HEK293 (cell line): ENCODE measurements at regions not wholly inside any gene's neighbourhood (a gene's known extent, or its start where the extent isn't known, plus 50 kb on each side); places are given as distances from the start of the nearest gene placed in this dataset.

Experiments
- CTCF ChIA-PET: fragments of 350-600 bp; formaldehyde crosslinking; extraction: SDS; loops from one replicate; lab custom pipeline; 2021; ENCODE audit warnings: antibody characterized with exemption; lab: Yijun Ruan, JAX
- POLR2A ChIA-PET: fragments of 300-600 bp; formaldehyde crosslinking; extraction: SDS; loops from one replicate; lab custom pipeline; 2020; ENCODE audit warnings: antibody characterized with exemption, inconsistent platforms; lab: Yijun Ruan, JAX
- H3K27ac ChIP-seq: fragments of 200-500 bp; sonication (Bioruptor generic); 2 replicates; pipeline ENCODE4 v1.5.1; 2014; ENCODE audit warnings: low read depth, low read length, control low read depth, inconsistent platforms; ENCODE audit errors: extremely low read depth
- H3K36me3 ChIP-seq, 2 experiments: fragments of 200-500 bp in 1 of 2; sonication (Bioruptor generic) in 1 of 2; 1 replicate in 1 of 2; 2 replicates in 1 of 2; pipeline ENCODE4 v1.5.1; 2014 to 2017; ENCODE audit warnings: inconsistent platforms in 2 of 2, low read length in 2 of 2; ENCODE audit not compliant: control insufficient read depth in 2 of 2, insufficient read depth in 1 of 2
- H3K4me1 ChIP-seq: fragments of 200-500 bp; sonication (Bioruptor generic); 2 replicates; pipeline ENCODE4 v1.5.1; 2014; ENCODE audit warnings: mild to moderate bottlenecking, low read length, inconsistent platforms; ENCODE audit not compliant: control insufficient read depth, insufficient read depth
- H3K4me3 ChIP-seq: 2 replicates; pipeline ENCODE4 v1.5.1; 2011; ENCODE audit warnings: low read depth, mild to moderate bottlenecking, control low read depth, low read length, moderate library complexity
- H3K9me3 ChIP-seq: fragments of 200-500 bp; sonication (Bioruptor generic); 2 replicates; pipeline ENCODE4 v1.5.1; 2014; ENCODE audit warnings: low read depth, low read length, inconsistent platforms; ENCODE audit not compliant: control insufficient read depth, insufficient read depth
- FEZF1 ChIP-seq: fragments of 450-650 bp; formaldehyde crosslinking; IDR thresholded peaks from 2 replicates; pipeline ENCODE4 v1.5.1; 2016; ENCODE audit warnings: missing biosample characterization, missing genetic modification characterization
- INSM2 ChIP-seq: fragments of 450-650 bp; formaldehyde crosslinking; IDR thresholded peaks from 2 replicates; pipeline ENCODE4 v1.5.1; 2016; ENCODE audit warnings: missing biosample characterization, missing genetic modification characterization
- KLF16 ChIP-seq: fragments of 450-650 bp; formaldehyde crosslinking; IDR thresholded peaks from 2 replicates; pipeline ENCODE4 v1.5.1; 2017; ENCODE audit warnings: missing biosample characterization, missing genetic modification characterization
- MZF1 ChIP-seq: fragments of 450-650 bp; formaldehyde crosslinking; IDR thresholded peaks from 2 replicates; pipeline ENCODE4 v1.5.1; 2017; ENCODE audit warnings: missing biosample characterization, missing genetic modification characterization, borderline replicate concordance
- PBX3 ChIP-seq: sonication (generic); formaldehyde crosslinking; IDR thresholded peaks from 2 replicates; pipeline ENCODE4 v1.8.1; 2022; ENCODE audit warnings: mild to moderate bottlenecking, moderate library complexity, missing genetic modification reagents
- RBAK ChIP-seq: fragments of 450-650 bp; formaldehyde crosslinking; IDR thresholded peaks from 2 replicates; pipeline ENCODE4 v1.5.1; 2016; ENCODE audit warnings: missing biosample characterization, missing genetic modification characterization
- SP2 ChIP-seq: fragments of 450-650 bp; formaldehyde crosslinking; IDR thresholded peaks from 2 replicates; pipeline ENCODE4 v1.5.1; 2016; ENCODE audit warnings: missing biosample characterization, missing genetic modification characterization
- ZFP3 ChIP-seq: fragments of 450-650 bp; formaldehyde crosslinking; IDR thresholded peaks from 2 replicates; pipeline ENCODE4 v1.5.1; 2016; ENCODE audit warnings: low read depth, missing biosample characterization, missing genetic modification characterization
- ZFP41 ChIP-seq: fragments of 450-650 bp; formaldehyde crosslinking; IDR thresholded peaks from 2 replicates; pipeline ENCODE4 v1.5.1; 2016; ENCODE audit warnings: missing biosample characterization, missing genetic modification characterization, borderline replicate concordance
- ZNF155 ChIP-seq: fragments of 450-650 bp; formaldehyde crosslinking; IDR thresholded peaks from 2 replicates; pipeline ENCODE4 v1.5.1; 2016; ENCODE audit warnings: missing biosample characterization, missing genetic modification characterization
- ZNF202 ChIP-seq: fragments of 450-650 bp; formaldehyde crosslinking; IDR thresholded peaks from 2 replicates; pipeline ENCODE4 v1.5.1; 2016; ENCODE audit warnings: missing biosample characterization, missing genetic modification characterization, borderline replicate concordance
- ZNF24 ChIP-seq: fragments of 450-650 bp; formaldehyde crosslinking; IDR thresholded peaks from 2 replicates; pipeline ENCODE4 v1.5.1; 2016; ENCODE audit warnings: missing biosample characterization, missing genetic modification characterization
- ZNF302 ChIP-seq: fragments of 450-650 bp; formaldehyde crosslinking; IDR thresholded peaks from 2 replicates; pipeline ENCODE4 v1.5.1; 2016; ENCODE audit warnings: missing biosample characterization, missing genetic modification characterization, low read depth
- ZNF426 ChIP-seq: fragments of 450-650 bp; formaldehyde crosslinking; IDR thresholded peaks from 2 replicates; pipeline ENCODE4 v1.5.1; 2017; ENCODE audit warnings: missing biosample characterization, missing genetic modification characterization, mild to moderate bottlenecking, inconsistent platforms, moderate library complexity
- ZNF473 ChIP-seq: fragments of 450-650 bp; formaldehyde crosslinking; IDR thresholded peaks from 2 replicates; pipeline ENCODE4 v1.5.1; 2017; ENCODE audit warnings: missing biosample characterization, missing genetic modification characterization
- ZNF596 ChIP-seq: fragments of 450-650 bp; IDR thresholded peaks from 2 replicates; pipeline ENCODE4 v1.5.0; 2018; ENCODE audit warnings: missing biosample characterization, mild to moderate bottlenecking, missing genetic modification characterization, moderate library complexity
- ZNF785 ChIP-seq: fragments of 450-650 bp; formaldehyde crosslinking; IDR thresholded peaks from 2 replicates; pipeline ENCODE4 v1.5.1; 2016; ENCODE audit warnings: missing biosample characterization, missing genetic modification characterization
- ZNF830 ChIP-seq: fragments of 450-650 bp; IDR thresholded peaks from 2 replicates; pipeline ENCODE4 v1.5.0; 2018; ENCODE audit warnings: missing biosample characterization, missing genetic modification characterization, low read depth, mild to moderate bottlenecking, moderate library complexity
- TF ChIP-seq, protein P1 (sequence below): fragments of 450-650 bp; formaldehyde crosslinking; IDR thresholded peaks from 2 replicates; pipeline ENCODE4 v1.5.1; 2016; ENCODE audit warnings: missing biosample characterization, missing genetic modification characterization
- TF ChIP-seq, protein P2 (sequence below): fragments of 450-650 bp; formaldehyde crosslinking; IDR thresholded peaks from 2 replicates; pipeline ENCODE4 v1.5.0; 2017; ENCODE audit warnings: missing biosample characterization, missing genetic modification characterization, borderline replicate concordance

DNA sequence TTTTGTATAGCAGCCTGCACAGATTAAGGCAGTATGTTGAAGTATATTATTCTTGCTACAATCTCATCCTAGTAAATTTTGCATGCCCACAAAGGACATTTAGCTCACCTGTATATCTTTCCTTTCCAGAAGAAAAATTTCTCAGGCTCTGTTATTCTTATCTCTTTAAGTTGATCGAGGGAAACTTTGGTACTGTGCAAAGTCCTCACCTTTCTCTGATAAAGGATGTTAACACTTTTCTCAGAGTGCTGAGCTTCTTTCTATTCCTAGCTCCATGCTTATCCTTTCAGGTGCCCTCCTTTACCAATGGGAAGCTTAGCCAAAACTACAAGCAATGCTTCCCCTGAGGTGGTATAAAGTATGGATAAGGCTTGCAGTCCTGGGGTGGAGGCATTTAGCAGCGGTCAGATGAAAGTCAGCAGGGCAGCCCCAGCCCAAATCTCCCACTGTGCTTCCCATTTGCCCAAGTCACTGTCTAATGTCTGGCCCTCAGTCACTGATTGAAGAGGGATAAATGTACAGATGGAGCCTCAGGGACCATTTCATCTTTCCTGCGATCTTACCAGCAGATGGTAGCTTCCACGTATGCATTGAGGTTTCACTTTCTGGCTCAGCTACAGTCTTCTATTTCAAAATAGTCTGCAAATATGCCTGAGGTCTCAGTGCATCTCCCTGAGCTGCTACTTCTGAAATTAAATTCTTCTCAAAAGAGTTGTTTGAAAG lies 127.8 kb upstream of the P2RY1 start:
- Histone ChIP-seq H3K4me1 (no peaks in the 10 kb centered on the region), H3K27ac (no peak overlapping the region), H3K36me3 (no peaks in the 10 kb centered on the region), H3K4me3 (no peak overlapping the region), H3K9me3 (no peaks in the 10 kb centered on the region)
- ChIA-PET CTCF (no interaction called here), POLR2A (no interaction called here)
- no peak for TF ChIP-seq ZNF830 (tag by site-specific recombination)
- TF ChIP-seq, protein P1, sequence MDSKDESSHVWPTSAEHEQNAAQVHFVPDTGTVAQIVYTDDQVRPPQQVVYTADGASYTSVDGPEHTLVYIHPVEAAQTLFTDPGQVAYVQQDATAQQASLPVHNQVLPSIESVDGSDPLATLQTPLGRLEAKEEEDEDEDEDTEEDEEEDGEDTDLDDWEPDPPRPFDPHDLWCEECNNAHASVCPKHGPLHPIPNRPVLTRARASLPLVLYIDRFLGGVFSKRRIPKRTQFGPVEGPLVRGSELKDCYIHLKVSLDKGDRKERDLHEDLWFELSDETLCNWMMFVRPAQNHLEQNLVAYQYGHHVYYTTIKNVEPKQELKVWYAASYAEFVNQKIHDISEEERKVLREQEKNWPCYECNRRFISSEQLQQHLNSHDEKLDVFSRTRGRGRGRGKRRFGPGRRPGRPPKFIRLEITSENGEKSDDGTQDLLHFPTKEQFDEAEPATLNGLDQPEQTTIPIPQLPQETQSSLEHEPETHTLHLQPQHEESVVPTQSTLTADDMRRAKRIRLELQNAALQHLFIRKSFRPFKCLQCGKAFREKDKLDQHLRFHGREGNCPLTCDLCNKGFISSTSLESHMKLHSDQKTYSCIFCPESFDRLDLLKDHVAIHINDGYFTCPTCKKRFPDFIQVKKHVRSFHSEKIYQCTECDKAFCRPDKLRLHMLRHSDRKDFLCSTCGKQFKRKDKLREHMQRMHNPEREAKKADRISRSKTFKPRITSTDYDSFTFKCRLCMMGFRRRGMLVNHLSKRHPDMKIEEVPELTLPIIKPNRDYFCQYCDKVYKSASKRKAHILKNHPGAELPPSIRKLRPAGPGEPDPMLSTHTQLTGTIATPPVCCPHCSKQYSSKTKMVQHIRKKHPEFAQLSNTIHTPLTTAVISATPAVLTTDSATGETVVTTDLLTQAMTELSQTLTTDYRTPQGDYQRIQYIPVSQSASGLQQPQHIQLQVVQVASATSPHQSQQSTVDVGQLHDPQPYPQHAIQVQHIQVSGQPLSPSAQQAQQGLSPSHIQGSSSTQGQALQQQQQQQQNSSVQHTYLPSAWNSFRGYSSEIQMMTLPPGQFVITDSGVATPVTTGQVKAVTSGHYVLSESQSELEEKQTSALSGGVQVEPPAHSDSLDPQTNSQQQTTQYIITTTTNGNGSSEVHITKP (tag by site-specific recombination) = 0 out of 2 replicates have a peak, but pooled peaks have one; percentile 32

- H3K36me3 ChIP-seq = no peaks in the 10 kb centered on the region
- no peak overlapping the region for H3K4me3 ChIP-seq
- no peaks in the 10 kb centered on the region for H3K9me3 ChIP-seq
- H3K4me1 ChIP-seq = no peaks in the 10 kb centered on the region
- ChIA-PET CTCF (no interaction called here), POLR2A (no interaction called here)
- TF ChIP-seq ZNF155 (tag by site-specific recombination) (no peak), ZNF473 (no peak), PBX3 (CRISPR knock-in tag) (no peak), KLF16 (tag by site-specific recombination) (no peak), ZNF596 (tag by site-specific recombination) (no peak), ZNF302 (tag by site-specific recombination) (no peak)
- no peak overlapping the region for H3K27ac ChIP-seq
These were observed 125.3 kb upstream of the P2RY1 start for GRCh38 chr3:152709659-152710058.

DNA sequence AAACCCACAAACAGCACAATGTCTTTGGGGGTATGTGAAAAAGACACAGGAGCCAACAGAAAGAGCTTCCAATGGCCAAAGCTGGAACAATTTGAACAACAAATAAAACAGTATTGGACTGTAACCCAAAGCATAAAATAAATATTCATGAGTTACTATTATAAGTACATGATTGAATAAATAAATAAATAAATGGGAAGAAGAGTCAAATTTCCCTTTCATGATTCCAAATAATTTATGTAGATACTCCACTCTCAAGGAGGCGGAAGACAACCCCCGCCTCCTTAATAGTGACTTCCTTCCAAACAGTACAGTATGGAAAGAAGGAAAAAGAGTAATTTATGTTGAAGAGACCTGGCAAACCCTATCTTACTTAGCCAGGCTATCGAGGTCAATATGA lies 124.4 kb upstream of the P2RY1 start:
- no peaks in the 10 kb centered on the region for H3K36me3 ChIP-seq
- CTCF ChIA-PET = no interaction called here
- no peak overlapping the region for H3K27ac ChIP-seq
- H3K9me3 ChIP-seq = no peaks in the 10 kb centered on the region
- no peak overlapping the region for H3K4me3 ChIP-seq
- H3K4me1 ChIP-seq = no peaks in the 10 kb centered on the region
- POLR2A ChIA-PET = no interaction called here
- TF ChIP-seq ZNF202 (tag by site-specific recombination) (no peak), ZFP3 (tag by site-specific recombination) (no peak), FEZF1 (tag by site-specific recombination) (no peak), KLF16 (tag by site-specific recombination) (no peak), ZFP41 (tag by site-specific recombination) (no peak), ZNF426 (tag by site-specific recombination) (no peak), RBAK (tag by site-specific recombination) (no peak), ZNF24 (no peak), ZNF785 (tag by site-specific recombination) (no peak), SP2 (tag by site-specific recombination) (no peak), INSM2 (tag by site-specific recombination) (no peak), MZF1 (tag by site-specific recombination) (no peak)
- TF ChIP-seq, protein P2, sequence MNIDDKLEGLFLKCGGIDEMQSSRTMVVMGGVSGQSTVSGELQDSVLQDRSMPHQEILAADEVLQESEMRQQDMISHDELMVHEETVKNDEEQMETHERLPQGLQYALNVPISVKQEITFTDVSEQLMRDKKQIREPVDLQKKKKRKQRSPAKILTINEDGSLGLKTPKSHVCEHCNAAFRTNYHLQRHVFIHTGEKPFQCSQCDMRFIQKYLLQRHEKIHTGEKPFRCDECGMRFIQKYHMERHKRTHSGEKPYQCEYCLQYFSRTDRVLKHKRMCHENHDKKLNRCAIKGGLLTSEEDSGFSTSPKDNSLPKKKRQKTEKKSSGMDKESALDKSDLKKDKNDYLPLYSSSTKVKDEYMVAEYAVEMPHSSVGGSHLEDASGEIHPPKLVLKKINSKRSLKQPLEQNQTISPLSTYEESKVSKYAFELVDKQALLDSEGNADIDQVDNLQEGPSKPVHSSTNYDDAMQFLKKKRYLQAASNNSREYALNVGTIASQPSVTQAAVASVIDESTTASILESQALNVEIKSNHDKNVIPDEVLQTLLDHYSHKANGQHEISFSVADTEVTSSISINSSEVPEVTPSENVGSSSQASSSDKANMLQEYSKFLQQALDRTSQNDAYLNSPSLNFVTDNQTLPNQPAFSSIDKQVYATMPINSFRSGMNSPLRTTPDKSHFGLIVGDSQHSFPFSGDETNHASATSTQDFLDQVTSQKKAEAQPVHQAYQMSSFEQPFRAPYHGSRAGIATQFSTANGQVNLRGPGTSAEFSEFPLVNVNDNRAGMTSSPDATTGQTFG (tag by site-specific recombination) = no peak
